Karpas-422 (cell line): ENCODE measurements at regions not wholly inside any gene's neighbourhood (a gene's known extent, or its start where the extent isn't known, plus 50 kb on each side); places are given as distances from the start of the nearest gene placed in this dataset.

Experiments used
- DNase-seq: peaks from one replicate; pipeline ENCODE4 v3.0.0-alpha.2; 2015
- H2AFZ ChIP-seq: fragments of 200-600 bp; sonication (generic); 2 replicates; pipeline ENCODE4 v1.6.1; 2014; ENCODE audit warnings: antibody characterized with exemption, low read length, mixed read lengths
- H3K27ac ChIP-seq: fragments of 200-600 bp; sonication (generic); 2 replicates; pipeline ENCODE4 v1.5.1; 2014; ENCODE audit warnings: mild to moderate bottlenecking, low read length, moderate library complexity
- H3K27me3 ChIP-seq: fragments of 200-600 bp; sonication (generic); 2 replicates; pipeline ENCODE4 v1.6.1; 2014; ENCODE audit warnings: low read length, mixed read lengths
- H3K36me3 ChIP-seq: fragments of 200-600 bp; sonication (generic); 2 replicates; pipeline ENCODE4 v1.6.1; 2014; ENCODE audit warnings: low read length, mixed read lengths; ENCODE audit not compliant: insufficient read depth
- H3K4me1 ChIP-seq: fragments of 200-600 bp; sonication (generic); 2 replicates; pipeline ENCODE4 v1.6.1; 2014; ENCODE audit warnings: mild to moderate bottlenecking, low read length, mixed read lengths
- H3K4me2 ChIP-seq: fragments of 200-600 bp; sonication (generic); 2 replicates; pipeline ENCODE4 v1.6.1; 2014; ENCODE audit warnings: low read length, low read depth, mild to moderate bottlenecking; ENCODE audit not compliant: poor library complexity, severe bottlenecking
- H3K4me3 ChIP-seq: fragments of 200-600 bp; sonication (generic); 2 replicates; pipeline ENCODE4 v1.5.1; 2014; ENCODE audit warnings: mild to moderate bottlenecking, antibody characterized with exemption, low read length, mixed read lengths
- H3K79me2 ChIP-seq: fragments of 200-600 bp; sonication (generic); 2 replicates; pipeline ENCODE4 v1.6.1; 2014; ENCODE audit warnings: mild to moderate bottlenecking, low read length, mixed read lengths
- H3K9ac ChIP-seq: fragments of 200-600 bp; sonication (generic); 2 replicates; pipeline ENCODE4 v1.6.0; 2014; ENCODE audit warnings: low read length
- H3K9me2 ChIP-seq: fragments of 200-600 bp; sonication (generic), shearing (Covaris generic); replicated peaks from 2 replicates; pipeline ENCODE4 v1.6.0; 2014; ENCODE audit warnings: mild to moderate bottlenecking, low read length, moderate library complexity; ENCODE audit not compliant: insufficient read depth
- H3K9me3 ChIP-seq: fragments of 300-700, 200-600 bp; sonication (generic); 2 replicates; pipeline ENCODE4 v1.6.1; 2014; ENCODE audit warnings: low read length, mixed read lengths
- H4K20me1 ChIP-seq: fragments of 200-600 bp; sonication (generic); 2 replicates; pipeline ENCODE4 v1.6.1; 2014; ENCODE audit warnings: mild to moderate bottlenecking, antibody characterized with exemption, low read length, low read depth; ENCODE audit not compliant: insufficient read depth

GRCh38 chr4:36863601-36864000 is 380.9 kb upstream of the NWD2 start:
- H3K4me2 ChIP-seq = no peak overlapping the region
- H2AFZ ChIP-seq = no peak overlapping the region
- H3K9me3 ChIP-seq = no peaks in the 10 kb centered on the region
- no peaks in the 10 kb centered on the region for H3K9me2 ChIP-seq
- H3K4me1 ChIP-seq = no peaks in the 10 kb centered on the region
- H4K20me1 ChIP-seq = no peaks in the 10 kb centered on the region
- H3K79me2 ChIP-seq = no peaks in the 10 kb centered on the region
- DNase-seq = no peak
- no peaks in the 10 kb centered on the region for H3K27me3 ChIP-seq
- no peak overlapping the region for H3K9ac ChIP-seq
- no peaks in the 10 kb centered on the region for H3K36me3 ChIP-seq
- H3K27ac ChIP-seq = no peak overlapping the region
- no peak overlapping the region for H3K4me3 ChIP-seq

DNA sequence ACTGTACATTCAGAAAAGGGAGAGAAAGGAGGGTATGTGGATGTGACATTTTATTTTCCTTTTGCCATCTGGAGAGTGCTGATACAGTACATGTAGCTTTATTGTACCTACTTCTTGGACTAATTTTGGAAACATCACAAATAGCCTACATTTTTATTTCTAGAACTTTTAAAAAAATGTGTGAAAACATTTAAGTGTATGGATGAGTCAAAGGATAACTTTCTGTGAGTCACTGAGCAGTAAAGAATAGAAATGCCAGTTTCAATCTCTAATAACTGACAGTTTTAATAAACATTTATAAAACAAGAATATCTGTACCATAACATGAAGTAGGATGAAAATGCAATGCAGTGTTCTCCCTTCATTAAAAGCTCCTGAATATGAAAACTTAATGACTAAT is 374.4 kb upstream of the NWD2 start:
- DNase-seq = no peak
- no peaks in the 10 kb centered on the region for H3K27me3 ChIP-seq
- H3K4me3 ChIP-seq = no peak overlapping the region
- H3K36me3 ChIP-seq = no peaks in the 10 kb centered on the region
- H3K9me2 ChIP-seq = no peaks in the 10 kb centered on the region
- H3K9me3 ChIP-seq = no peaks in the 10 kb centered on the region
- no peaks in the 10 kb centered on the region for H4K20me1 ChIP-seq
- H3K27ac ChIP-seq = no peak overlapping the region
- H3K4me1 ChIP-seq = peaks cover 11% of the 10 kb centered on the region
- no peak overlapping the region for H3K4me2 ChIP-seq
- H2AFZ ChIP-seq = no peak overlapping the region
- H3K9ac ChIP-seq = no peak overlapping the region
- no peaks in the 10 kb centered on the region for H3K79me2 ChIP-seq

DNA sequence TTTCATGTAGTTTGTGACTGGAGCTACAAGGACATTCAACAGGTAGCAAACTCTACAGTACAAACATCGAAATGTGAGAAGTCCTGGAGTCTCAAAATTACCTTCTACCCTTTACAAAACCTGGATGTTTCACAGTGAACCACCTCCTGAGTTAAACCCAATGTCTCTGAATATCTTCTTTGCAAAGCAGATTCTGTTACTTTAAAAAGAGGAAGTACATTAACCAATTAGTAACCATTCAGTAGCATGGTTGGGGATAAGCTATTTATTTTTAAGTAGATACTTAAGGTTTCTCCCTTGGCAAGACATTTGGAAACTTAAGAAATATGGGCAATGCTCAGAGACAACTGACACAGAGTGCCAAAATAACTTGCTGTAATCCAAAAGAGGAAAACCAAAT is 371.9 kb upstream of the NWD2 start:
- Histone ChIP-seq H3K4me2 (peak overlapping the region; percentile 44), H3K27ac (no peak overlapping the region), H3K9me3 (no peaks in the 10 kb centered on the region), H4K20me1 (no peaks in the 10 kb centered on the region), H3K9me2 (no peaks in the 10 kb centered on the region), H3K9ac (no peak overlapping the region), H3K36me3 (no peaks in the 10 kb centered on the region), H3K27me3 (no peaks in the 10 kb centered on the region), H3K79me2 (no peaks in the 10 kb centered on the region), H3K4me1 (peaks cover 11% of the 10 kb centered on the region), H3K4me3 (no peak overlapping the region), H2AFZ (no peak overlapping the region)
- DNase-seq = peak; percentile 43

GRCh38 chr4:36884151-36884550 is 360.4 kb upstream of the NWD2 start:
- H3K4me2 ChIP-seq = no peak overlapping the region
- H2AFZ ChIP-seq = no peak overlapping the region
- H3K9me2 ChIP-seq = no peaks in the 10 kb centered on the region
- H3K36me3 ChIP-seq = no peaks in the 10 kb centered on the region
- H3K9me3 ChIP-seq = no peaks in the 10 kb centered on the region
- no peak overlapping the region for H3K4me3 ChIP-seq
- no peak overlapping the region for H3K9ac ChIP-seq
- H3K27me3 ChIP-seq = no peaks in the 10 kb centered on the region
- no peaks in the 10 kb centered on the region for H3K79me2 ChIP-seq
- DNase-seq = no peak
- H3K27ac ChIP-seq = no peak overlapping the region
- no peaks in the 10 kb centered on the region for H4K20me1 ChIP-seq
- no peaks in the 10 kb centered on the region; the same call in 1 of the 2 replicates for H3K4me1 ChIP-seq

DNA sequence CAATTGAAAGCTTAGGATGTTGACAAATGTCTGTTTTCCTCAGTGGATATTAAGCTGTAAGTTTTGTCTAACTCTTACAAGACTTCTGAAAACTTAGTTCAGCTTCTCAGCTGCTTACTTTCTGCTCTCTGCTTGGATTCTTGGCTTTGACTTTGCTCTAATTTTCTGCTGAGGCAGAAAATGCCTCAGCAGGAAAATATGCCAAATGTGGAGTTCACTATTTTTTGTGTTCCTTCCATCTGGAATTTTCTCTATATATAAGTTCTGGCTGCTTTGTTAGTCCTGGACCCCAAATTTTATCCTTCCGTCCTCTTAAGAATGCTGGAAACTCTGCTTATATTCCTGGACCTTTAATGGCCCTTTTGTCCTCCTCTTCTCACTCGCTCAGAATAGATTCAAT is 352.6 kb upstream of the NWD2 start:
- Histone ChIP-seq H3K4me2 (no peak overlapping the region), H3K27ac (no peak overlapping the region), H3K9me2 (no peaks in the 10 kb centered on the region), H3K4me1 (no peaks in the 10 kb centered on the region), H3K36me3 (no peaks in the 10 kb centered on the region), H3K79me2 (no peaks in the 10 kb centered on the region), H3K4me3 (no peak overlapping the region), H4K20me1 (no peaks in the 10 kb centered on the region), H2AFZ (no peak overlapping the region), H3K27me3 (no peaks in the 10 kb centered on the region), H3K9ac (no peak overlapping the region), H3K9me3 (no peaks in the 10 kb centered on the region)
- no peak for DNase-seq

- H3K4me2 ChIP-seq = no peak overlapping the region
- no peaks in the 10 kb centered on the region for H3K9me3 ChIP-seq
- no peaks in the 10 kb centered on the region for H3K36me3 ChIP-seq
- no peaks in the 10 kb centered on the region for H3K27me3 ChIP-seq
- H4K20me1 ChIP-seq = no peaks in the 10 kb centered on the region
- no peak for DNase-seq
- no peaks in the 10 kb centered on the region for H3K9me2 ChIP-seq
- H3K4me3 ChIP-seq = no peak overlapping the region
- no peaks in the 10 kb centered on the region for H3K4me1 ChIP-seq
- H2AFZ ChIP-seq = no peak overlapping the region
- H3K27ac ChIP-seq = no peak overlapping the region
- no peaks in the 10 kb centered on the region for H3K79me2 ChIP-seq
- no peak overlapping the region for H3K9ac ChIP-seq
These were observed 344.0 kb upstream of the NWD2 start for GRCh38 chr4:36900446-36900987.

DNA sequence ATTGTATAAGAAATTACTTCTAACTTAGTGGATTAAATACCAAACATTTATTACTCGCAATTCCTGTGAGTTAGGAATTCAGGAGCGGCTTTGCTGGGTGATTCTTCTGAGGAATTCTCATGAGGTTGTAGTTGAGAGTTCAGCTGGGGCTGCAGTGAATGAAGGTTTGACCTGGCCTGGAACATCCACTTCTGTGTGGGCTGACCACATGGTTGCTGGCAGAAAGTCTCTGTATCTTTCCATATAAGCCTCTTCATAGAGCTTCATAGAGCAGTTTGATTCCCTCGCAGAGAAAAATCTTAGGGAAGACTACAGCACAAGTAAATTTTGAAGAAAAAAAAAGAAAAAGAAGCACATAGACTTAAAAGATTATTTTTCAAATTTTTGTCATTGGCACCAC is 339.7 kb upstream of the NWD2 start:
- Histone ChIP-seq H3K9me3 (no peaks in the 10 kb centered on the region), H3K9me2 (no peaks in the 10 kb centered on the region), H2AFZ (no peak overlapping the region), H3K27me3 (no peaks in the 10 kb centered on the region), H3K9ac (no peak overlapping the region), H3K4me3 (no peak overlapping the region), H3K36me3 (no peaks in the 10 kb centered on the region), H3K27ac (no peak overlapping the region), H4K20me1 (no peaks in the 10 kb centered on the region), H3K79me2 (no peaks in the 10 kb centered on the region), H3K4me2 (no peak overlapping the region), H3K4me1 (no peaks in the 10 kb centered on the region)
- DNase-seq = no peak

DNA sequence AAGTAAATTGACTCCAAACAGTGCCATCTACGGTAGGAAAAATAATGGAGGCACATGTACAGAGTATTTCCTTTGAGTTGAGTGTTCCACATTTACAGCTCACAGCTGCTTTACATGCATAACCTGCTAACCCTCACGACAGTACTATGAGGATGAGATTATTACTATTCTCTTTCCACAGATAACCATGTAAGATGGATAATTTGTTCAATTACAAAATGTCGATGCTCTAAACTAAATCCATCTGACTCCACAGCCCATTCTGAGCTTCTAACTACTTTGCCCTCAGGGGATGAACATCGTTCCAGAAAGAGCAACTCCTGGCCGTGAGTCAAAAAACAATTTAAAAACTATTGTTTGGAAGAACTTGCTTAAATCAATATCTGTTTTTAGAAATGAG is 330.4 kb upstream of the NWD2 start:
- Histone ChIP-seq H3K27ac (no peak overlapping the region), H3K4me1 (peaks cover 17% of the 10 kb centered on the region), H4K20me1 (no peaks in the 10 kb centered on the region), H3K4me3 (no peak overlapping the region), H3K9me3 (no peaks in the 10 kb centered on the region), H3K9me2 (no peaks in the 10 kb centered on the region), H3K27me3 (no peaks in the 10 kb centered on the region), H3K9ac (no peak overlapping the region), H3K4me2 (no peak overlapping the region), H2AFZ (no peak overlapping the region), H3K36me3 (no peaks in the 10 kb centered on the region), H3K79me2 (no peaks in the 10 kb centered on the region)
- no peak for DNase-seq

DNA sequence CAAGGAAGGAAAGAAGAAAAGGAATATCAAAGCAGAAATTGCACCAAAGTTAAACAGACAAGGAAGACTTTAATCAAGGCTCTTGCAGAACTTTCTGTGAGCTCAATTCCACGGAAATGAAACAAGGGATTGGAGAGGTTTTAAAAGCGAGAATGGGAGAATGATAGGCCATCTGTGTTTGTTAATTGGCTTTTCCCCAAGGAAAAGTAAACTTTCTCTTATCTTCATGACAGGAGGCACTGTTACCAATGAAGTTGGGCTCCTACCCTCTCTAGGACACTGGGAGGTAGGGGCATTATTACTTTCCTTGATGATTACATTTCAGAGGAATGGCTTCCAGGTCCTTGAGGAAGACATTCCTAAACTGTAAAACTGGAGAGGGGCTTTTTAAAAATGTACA is 328.8 kb upstream of the NWD2 start:
- H3K27ac ChIP-seq = no peak overlapping the region
- no peaks in the 10 kb centered on the region for H3K9me3 ChIP-seq
- no peaks in the 10 kb centered on the region for H3K36me3 ChIP-seq
- no peaks in the 10 kb centered on the region for H3K79me2 ChIP-seq
- no peaks in the 10 kb centered on the region for H3K9me2 ChIP-seq
- no peaks in the 10 kb centered on the region for H4K20me1 ChIP-seq
- H3K4me3 ChIP-seq = no peak overlapping the region
- peaks cover 17% of the 10 kb centered on the region for H3K4me1 ChIP-seq
- H3K4me2 ChIP-seq = no peak overlapping the region
- no peak overlapping the region for H3K9ac ChIP-seq
- no peak overlapping the region for H2AFZ ChIP-seq
- DNase-seq = no peak
- no peaks in the 10 kb centered on the region for H3K27me3 ChIP-seq
